NCI-H345 treated with DMSO at 0.1 percent for 48 hours (cell line): ENCODE measurements at regions not wholly inside any gene's neighbourhood (a gene's known extent, or its start where the extent isn't known, plus 50 kb on each side); places are given as distances from the start of the nearest gene placed in this dataset.
A peak's percentile ranks its signal among the peaks of the same experiment; 100 is the strongest.

Experiments used
- DNase-seq: peaks from one replicate; lab custom pipeline; 2025; ENCODE audit not compliant: unreplicated experiment; lab: John Stamatoyannopoulos, UW

GRCh38 chr11:116698080-116698479, 74.7 kb downstream of the BUD13 start:
- no peak for DNase-seq

- no peak for DNase-seq
These were observed 75.1 kb downstream of the BUD13 start for GRCh38 chr11:116697639-116698038.

DNA sequence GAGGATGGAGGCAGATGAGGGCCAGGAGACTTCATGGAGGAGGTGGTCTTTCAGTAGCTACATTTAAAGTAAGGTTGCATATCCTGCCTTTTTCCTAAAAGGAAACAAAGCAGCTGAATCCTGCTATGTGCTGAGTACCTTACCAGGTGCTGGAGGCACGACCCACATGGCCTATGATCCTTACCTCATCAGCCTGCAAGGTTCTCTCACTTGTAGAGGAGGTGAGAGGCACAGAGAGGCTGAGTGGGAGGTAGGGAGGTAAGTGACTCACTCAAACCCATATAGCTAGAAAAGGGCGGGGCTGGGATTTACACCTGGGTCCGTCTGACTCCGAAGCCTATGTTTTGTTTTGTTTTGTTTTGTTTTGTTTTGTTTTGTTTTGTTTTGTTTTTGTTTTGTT, 75.8 kb downstream of the BUD13 start:
- DNase-seq: no peak

GRCh38 chr11:116696381-116696941, 76.3 kb downstream of the BUD13 start:
- DNase-seq: no peak

DNA sequence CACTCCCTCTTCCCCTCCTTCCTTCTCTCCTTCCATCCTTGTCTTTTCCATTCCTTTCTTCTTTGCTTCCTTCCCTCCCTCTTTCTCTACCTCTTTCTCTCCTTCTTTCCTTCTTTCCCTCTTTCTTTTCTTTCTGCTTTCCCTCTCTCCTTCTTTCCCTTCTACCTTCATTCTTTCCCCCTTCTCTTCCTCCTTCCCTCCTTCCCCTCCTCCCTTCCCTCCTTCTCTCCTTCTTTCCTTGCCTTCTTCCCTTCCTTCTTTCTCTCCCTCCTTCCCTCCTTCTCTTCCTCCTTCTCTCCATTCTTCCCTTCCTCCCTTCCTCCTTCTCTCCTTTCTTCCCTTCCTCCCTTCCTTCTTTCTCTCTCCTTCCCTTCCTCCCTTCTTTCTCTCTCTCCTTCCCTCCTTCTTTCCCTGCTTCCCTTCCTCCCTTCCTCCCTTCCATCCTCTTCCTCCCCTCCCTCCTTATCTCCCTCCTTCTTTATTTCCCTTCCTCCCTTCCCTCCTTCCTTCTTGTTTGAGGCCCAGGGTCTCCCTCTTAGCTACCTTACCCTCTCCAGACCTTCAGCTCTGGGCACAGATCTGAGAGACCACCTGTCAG, 77.0 kb downstream of the BUD13 start:
- no peak for DNase-seq

- DNase-seq: no peak
These were observed 77.8 kb downstream of the BUD13 start for GRCh38 chr11:116694815-116695590.

DNA sequence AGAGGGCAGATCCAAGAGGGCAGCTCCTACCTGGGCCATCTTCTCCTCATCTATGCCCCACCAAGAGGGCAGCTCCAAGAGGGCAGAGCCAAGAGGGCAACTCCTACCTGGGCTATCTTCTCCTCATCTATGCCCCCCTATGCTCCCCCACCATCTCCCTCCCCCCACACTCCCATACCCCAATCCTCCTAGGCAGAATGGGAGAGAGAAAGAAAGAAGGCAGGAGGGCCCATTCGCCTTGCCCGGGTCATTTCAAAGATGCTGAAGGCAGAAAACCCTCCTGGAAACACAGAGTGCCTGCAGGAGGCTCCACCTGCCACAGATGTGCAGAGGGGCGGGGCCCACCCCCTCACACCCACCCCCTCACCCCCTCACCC, 78.5 kb downstream of the BUD13 start:
- no peak for DNase-seq

DNA sequence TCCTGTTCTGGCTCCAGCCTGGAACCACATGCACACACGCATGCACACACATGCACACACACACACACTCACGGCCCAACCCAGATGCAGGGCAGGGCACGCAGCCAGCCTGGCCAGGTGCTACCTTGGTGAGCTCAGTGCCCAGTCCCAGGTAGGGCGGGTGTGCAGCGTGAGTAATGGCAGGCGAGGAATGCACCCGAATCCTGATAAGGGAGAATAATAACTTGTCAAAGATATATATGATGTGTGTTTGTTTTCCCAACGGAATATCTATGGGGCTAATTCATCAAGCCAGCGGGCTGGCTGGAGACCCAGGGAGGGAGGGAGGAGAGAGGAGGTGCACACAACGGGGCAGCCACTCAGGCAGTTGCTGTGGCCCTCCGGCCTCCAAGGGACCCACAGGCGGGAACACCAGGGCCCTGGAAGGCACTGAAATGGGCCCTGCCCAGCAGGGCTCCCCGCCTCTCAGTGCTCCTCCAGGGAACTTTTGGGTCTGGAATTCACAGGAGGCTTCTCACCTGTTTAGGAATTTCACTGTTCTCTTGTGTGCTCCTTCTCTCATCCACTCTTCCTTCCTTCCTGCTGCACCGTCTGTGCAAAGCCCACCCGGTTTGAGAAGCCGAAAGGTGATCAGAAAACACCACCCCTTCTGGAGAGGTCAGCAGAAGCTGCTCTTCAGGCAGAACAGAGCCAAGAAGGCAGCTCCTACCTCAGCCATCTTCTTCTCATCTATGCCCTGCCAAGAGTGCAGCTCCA, 79.0 kb downstream of the BUD13 start:
- DNase-seq: no peak

- DNase-seq: no peak
These were observed 79.7 kb downstream of the BUD13 start for GRCh38 chr11:116693102-116693570.

- DNase-seq: no peak
These were observed 80.3 kb downstream of the BUD13 start for GRCh38 chr11:116692318-116693101.

DNA sequence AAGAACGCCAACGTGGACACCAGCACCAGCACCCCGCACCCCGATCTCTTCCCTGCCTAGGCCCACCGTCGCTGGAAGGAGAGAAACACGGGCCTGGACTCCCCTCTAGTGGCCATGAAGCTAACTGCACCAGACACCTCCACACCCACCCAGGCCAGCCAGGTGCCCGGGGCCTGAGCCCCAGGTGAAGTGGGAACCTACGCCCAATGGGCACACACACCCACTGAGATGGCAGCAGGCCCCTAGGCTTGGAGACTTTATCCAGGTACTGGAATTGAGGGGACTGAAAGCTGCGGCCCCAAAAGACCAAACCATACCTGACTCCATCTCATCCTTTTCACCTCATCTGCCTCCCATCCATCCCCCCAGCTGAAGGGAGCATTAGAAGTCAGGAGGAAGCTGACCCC, 81.0 kb downstream of the BUD13 start:
- DNase-seq: peak; percentile 7

DNA sequence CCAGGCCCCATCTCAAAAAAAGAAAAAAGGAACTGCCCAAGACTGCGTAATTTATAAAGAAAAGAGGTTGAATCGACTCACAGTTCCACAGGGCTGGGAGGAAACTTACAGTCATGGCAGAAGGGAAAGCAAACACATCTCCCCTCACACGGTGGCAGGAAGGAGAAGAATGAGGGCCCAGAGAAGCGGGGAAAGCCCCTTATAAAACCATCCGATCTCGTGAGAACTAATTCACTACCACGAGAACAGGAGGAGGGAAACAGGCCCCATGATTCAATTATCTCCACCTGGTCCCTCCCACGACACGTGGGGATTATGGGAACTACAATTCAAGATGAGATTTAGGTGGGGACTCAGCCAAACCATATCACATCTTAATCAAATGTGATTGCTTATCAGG, 82.2 kb downstream of the BUD13 start:
- no peak for DNase-seq

GRCh38 chr11:116689413-116690127, 83.2 kb downstream of the BUD13 start:
- no peak for DNase-seq

DNA sequence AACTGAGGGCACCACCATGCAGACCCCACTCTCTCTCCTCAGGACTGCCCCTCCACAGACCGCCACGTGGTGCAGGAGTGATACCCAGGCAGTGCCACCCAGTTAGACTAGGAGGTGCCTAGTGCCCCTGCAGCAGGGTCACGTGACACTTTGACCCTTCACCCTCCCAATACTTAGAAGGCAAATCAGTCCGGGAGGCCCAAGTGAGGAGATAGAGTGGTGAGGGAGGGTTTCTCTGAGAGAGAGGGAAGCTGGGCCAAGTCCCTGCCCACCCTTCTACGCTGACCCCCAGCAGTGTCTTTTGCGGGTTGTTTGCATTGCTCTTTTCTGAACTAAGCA, 84.6 kb downstream of the BUD13 start:
- DNase-seq: no peak

DNA sequence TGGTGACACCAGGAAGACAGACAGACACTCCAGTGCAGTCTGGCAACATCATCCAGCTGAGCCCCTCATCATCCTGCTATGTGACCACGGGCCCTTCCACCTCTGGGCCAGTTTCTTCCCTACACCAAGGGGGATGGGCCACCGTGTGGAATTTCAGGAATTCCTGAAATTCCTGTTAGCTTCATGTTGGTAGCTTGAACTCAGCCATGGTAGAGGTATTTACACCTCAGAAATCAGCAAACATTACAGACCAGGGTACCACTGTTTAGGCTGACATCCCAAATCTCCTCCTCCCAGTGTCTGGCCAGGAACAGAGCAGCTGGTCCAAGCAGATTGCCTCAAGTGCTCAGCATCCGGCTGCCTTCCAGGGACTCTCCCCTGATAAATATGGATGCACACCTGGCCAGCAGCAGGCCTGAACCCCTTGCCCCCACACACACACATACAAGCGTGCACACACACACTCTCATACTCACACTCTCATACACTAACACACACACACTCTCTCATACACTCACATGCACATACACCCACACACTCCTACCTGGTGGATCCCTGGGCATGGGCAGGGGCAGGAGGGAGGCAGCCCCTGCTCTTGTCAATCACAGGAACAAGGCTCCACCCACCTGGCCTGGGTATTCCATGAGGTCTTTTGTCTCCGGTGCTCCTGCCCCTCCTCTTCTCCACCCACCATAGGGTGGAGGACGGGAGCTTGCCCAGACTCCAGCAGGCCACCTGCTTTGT, 85.2 kb downstream of the BUD13 start:
- DNase-seq: no peak

GRCh38 chr11:116686866-116687265, 85.9 kb downstream of the BUD13 start:
- DNase-seq: no peak

DNA sequence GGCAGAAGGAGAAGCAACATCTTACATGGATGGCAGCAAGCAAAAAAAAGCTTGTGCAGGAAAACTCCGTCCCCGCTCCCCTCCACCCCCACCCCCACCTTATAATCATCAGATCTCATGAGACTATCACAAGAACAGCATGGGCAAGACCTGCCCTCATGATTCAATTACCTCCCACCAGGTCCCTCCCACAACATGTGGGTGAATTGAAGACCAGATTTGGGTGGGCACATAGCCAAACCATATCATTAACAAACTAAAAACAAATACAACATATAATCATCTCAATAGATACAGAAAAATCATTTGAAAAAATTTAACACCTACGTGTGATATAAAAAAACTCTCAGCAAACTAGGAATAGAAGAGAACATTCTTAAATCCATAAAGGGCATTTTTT, 88.8 kb downstream of the BUD13 start:
- DNase-seq: no peak

GRCh38 chr11:116680349-116681125, 92.2 kb downstream of the BUD13 start:
- no peak for DNase-seq

GRCh38 chr11:116678887-116679286, 93.9 kb downstream of the BUD13 start:
- DNase-seq: no peak
